Tibial artery (tissue), 4 donors: ENCODE measurements at regions not wholly inside any gene's neighbourhood (a gene's known extent, or its start where the extent isn't known, plus 50 kb on each side); places are given as distances from the start of the nearest gene placed in this dataset.

Experiments
- DNase-seq, 2 donors: peaks; one replicate each; pipeline ENCODE4 v3.0.0-alpha.2; 2019
- H3K27ac ChIP-seq, 2 donors: fragments of 200-600 bp; sonication (generic) in 1 of 2; 1 replicate in 1 of 2; 2 replicates in 1 of 2; pipeline ENCODE4 v1.5.1; 2018 to 2019; ENCODE audit warnings: mild to moderate bottlenecking in 1 of 2
- H3K27me3 ChIP-seq, 2 donors: fragments of 200-600 bp; sonication (generic) in 1 of 2; one replicate each; pipeline versions ENCODE4 v1.5.1 to v1.6.0; 2016 to 2019
- H3K36me3 ChIP-seq, 3 donors: fragments of 200-600 bp; sonication (generic) in 2 of 3; one replicate each; pipeline ENCODE4 v1.5.1; 2016 to 2019; ENCODE audit warnings: mild to moderate bottlenecking in 2 of 3
- H3K4me1 ChIP-seq, 4 donors: fragments of 200-600 bp; sonication (generic) in 2 of 4; 1 replicate in 3 of 4; 2 replicates in 1 of 4; pipeline ENCODE4 v1.5.1; 2016 to 2019
- H3K4me3 ChIP-seq, 2 donors: fragments of 200-600 bp; sonication (generic) in 1 of 2; 1 replicate in 1 of 2; 2 replicates in 1 of 2; pipeline ENCODE4 v1.5.1; 2018 to 2019; ENCODE audit warnings: mild to moderate bottlenecking in 2 of 2
- H3K9me3 ChIP-seq, 3 donors: fragments of 200-600 bp; sonication (generic) in 1 of 3; one replicate each; pipeline ENCODE4 v1.5.1; 2016 to 2019
- CTCF ChIP-seq, 2 experiments: fragments of 200-600 bp in 1 of 2; fragments of 450-650 bp in 1 of 2; IDR thresholded peaks; one replicate each; pipeline ENCODE4 v1.5.1; 2017 to 2019; ENCODE audit warnings: antibody characterized with exemption in 2 of 2, mild to moderate bottlenecking in 1 of 2, moderate library complexity in 1 of 2
- intact Hi-C: fragments of 100-400 bp; cut with DNase I; formaldehyde crosslinking; loops from one replicate; pipeline ENCODE4 v1.15.0; 2023; ENCODE audit warnings: low total_unique reads

- Histone ChIP-seq H3K36me3 (no peaks in the 10 kb centered on the region), H3K27ac (no peak overlapping the region), H3K9me3 (no peaks in the 10 kb centered on the region), H3K4me3 (no peak overlapping the region), H3K27me3 (no peaks in the 10 kb centered on the region), H3K4me1 (peaks cover 0 to 8% (median 2%) of the 10 kb centered on the region in 4 donors)
- intact Hi-C loops, result no loop called here
- no peak for TF ChIP-seq CTCF (IDR thresholded peaks at IDR 0.05)
- DNase-seq, result no peak
Measured at GRCh38 chr5:39905356-39905755, 480.6 kb upstream of the DAB2 start.

GRCh38 chr5:39902626-39903025 lies 477.8 kb upstream of the DAB2 start:
- H3K4me1 ChIP-seq, result peaks cover 0 to 8% (median 2%) of the 10 kb centered on the region in 4 donors
- H3K9me3 ChIP-seq, result no peaks in the 10 kb centered on the region
- DNase-seq, result no peak
- no peaks in the 10 kb centered on the region for H3K36me3 ChIP-seq
- no peak for TF ChIP-seq CTCF (IDR thresholded peaks at IDR 0.05)
- intact Hi-C loops, result no loop called here
- H3K27me3 ChIP-seq, result no peaks in the 10 kb centered on the region
- no peak overlapping the region for H3K27ac ChIP-seq
- H3K4me3 ChIP-seq, result no peak overlapping the region

- Histone ChIP-seq H3K9me3 (no peaks in the 10 kb centered on the region), H3K27me3 (no peaks in the 10 kb centered on the region), H3K4me1 (no peaks in the 10 kb centered on the region), H3K36me3 (no peaks in the 10 kb centered on the region), H3K4me3 (no peak overlapping the region), H3K27ac (no peak overlapping the region)
- intact Hi-C loops, result no loop called here
- DNase-seq, result no peak
- TF ChIP-seq CTCF (IDR thresholded peaks at IDR 0.05), result no peak
Measured at GRCh38 chr5:39898731-39899130, 474.0 kb upstream of the DAB2 start.

- Histone ChIP-seq H3K9me3 (no peaks in the 10 kb centered on the region), H3K4me3 (no peak overlapping the region), H3K27ac (no peak overlapping the region), H3K36me3 (no peaks in the 10 kb centered on the region), H3K4me1 (no peaks in the 10 kb centered on the region), H3K27me3 (no peaks in the 10 kb centered on the region)
- intact Hi-C loops, result no loop called here
- DNase-seq, result no peak
- no peak for TF ChIP-seq CTCF (IDR thresholded peaks at IDR 0.05)
Measured at GRCh38 chr5:39896706-39897105, 471.9 kb upstream of the DAB2 start.

GRCh38 chr5:39896104-39896503 lies 471.3 kb upstream of the DAB2 start:
- DNase-seq, result no peak
- Histone ChIP-seq H3K27ac (no peak overlapping the region), H3K27me3 (no peaks in the 10 kb centered on the region), H3K4me3 (no peak overlapping the region), H3K9me3 (no peaks in the 10 kb centered on the region), H3K36me3 (no peaks in the 10 kb centered on the region), H3K4me1 (peaks cover 0 to under 1% (median 0%) of the 10 kb centered on the region in 4 donors)
- intact Hi-C loops, result no loop called here
- no peak for TF ChIP-seq CTCF (IDR thresholded peaks at IDR 0.05)

GRCh38 chr5:39892708-39893107 lies 467.9 kb upstream of the DAB2 start:
- Histone ChIP-seq H3K4me3 (no peak overlapping the region), H3K4me1 (peaks cover 0 to 4% (median 0%) of the 10 kb centered on the region in 4 donors), H3K9me3 (no peaks in the 10 kb centered on the region), H3K36me3 (no peaks in the 10 kb centered on the region), H3K27ac (no peak overlapping the region), H3K27me3 (no peaks in the 10 kb centered on the region)
- intact Hi-C loops, result no loop called here
- no peak for TF ChIP-seq CTCF (IDR thresholded peaks at IDR 0.05)
- no peak for DNase-seq
